HEK293 (cell line): ENCODE measurements at regions not wholly inside any gene's neighbourhood (a gene's known extent, or its start where the extent isn't known, plus 50 kb on each side); places are given as distances from the start of the nearest gene placed in this dataset.

Experiments used
- CTCF ChIA-PET: fragments of 350-600 bp; formaldehyde crosslinking; extraction: SDS; loops from one replicate; lab custom pipeline; 2021; ENCODE audit warnings: antibody characterized with exemption; lab: Yijun Ruan, JAX
- POLR2A ChIA-PET: fragments of 300-600 bp; formaldehyde crosslinking; extraction: SDS; loops from one replicate; lab custom pipeline; 2020; ENCODE audit warnings: antibody characterized with exemption, inconsistent platforms; lab: Yijun Ruan, JAX
- H3K27ac ChIP-seq: fragments of 200-500 bp; sonication (Bioruptor generic); 2 replicates; pipeline ENCODE4 v1.5.1; 2014; ENCODE audit warnings: low read depth, low read length, control low read depth, inconsistent platforms; ENCODE audit errors: extremely low read depth
- H3K36me3 ChIP-seq, 2 experiments: fragments of 200-500 bp in 1 of 2; sonication (Bioruptor generic) in 1 of 2; 1 replicate in 1 of 2; 2 replicates in 1 of 2; pipeline ENCODE4 v1.5.1; 2014 to 2017; ENCODE audit warnings: inconsistent platforms in 2 of 2, low read length in 2 of 2; ENCODE audit not compliant: control insufficient read depth in 2 of 2, insufficient read depth in 1 of 2
- H3K4me1 ChIP-seq: fragments of 200-500 bp; sonication (Bioruptor generic); 2 replicates; pipeline ENCODE4 v1.5.1; 2014; ENCODE audit warnings: mild to moderate bottlenecking, low read length, inconsistent platforms; ENCODE audit not compliant: control insufficient read depth, insufficient read depth
- H3K4me3 ChIP-seq: 2 replicates; pipeline ENCODE4 v1.5.1; 2011; ENCODE audit warnings: low read depth, mild to moderate bottlenecking, control low read depth, low read length, moderate library complexity
- H3K9me3 ChIP-seq: fragments of 200-500 bp; sonication (Bioruptor generic); 2 replicates; pipeline ENCODE4 v1.5.1; 2014; ENCODE audit warnings: low read depth, low read length, inconsistent platforms; ENCODE audit not compliant: control insufficient read depth, insufficient read depth
- BCL6B ChIP-seq: fragments of 450-650 bp; formaldehyde crosslinking; IDR thresholded peaks from 2 replicates; pipeline ENCODE4 v1.5.1; 2017; ENCODE audit warnings: missing biosample characterization, missing genetic modification characterization
- GLIS1 ChIP-seq: fragments of 450-650 bp; formaldehyde crosslinking; IDR thresholded peaks from 2 replicates; pipeline ENCODE4 v1.5.1; 2016; ENCODE audit warnings: missing biosample characterization, missing genetic modification characterization
- MZF1 ChIP-seq: fragments of 450-650 bp; formaldehyde crosslinking; IDR thresholded peaks from 2 replicates; pipeline ENCODE4 v1.5.1; 2017; ENCODE audit warnings: missing biosample characterization, missing genetic modification characterization, borderline replicate concordance
- PRDM10 ChIP-seq: fragments of 450-650 bp; formaldehyde crosslinking; IDR thresholded peaks from 2 replicates; pipeline ENCODE4 v1.5.1; 2016; ENCODE audit warnings: missing biosample characterization, missing genetic modification characterization
- SCRT1 ChIP-seq: fragments of 450-650 bp; formaldehyde crosslinking; IDR thresholded peaks from 2 replicates; pipeline ENCODE4 v1.5.1; 2016; ENCODE audit warnings: missing biosample characterization, missing genetic modification characterization, borderline replicate concordance
- SCRT2 ChIP-seq: fragments of 450-650 bp; formaldehyde crosslinking; IDR thresholded peaks from 2 replicates; pipeline ENCODE4 v1.5.1; 2016; ENCODE audit warnings: missing biosample characterization, missing genetic modification characterization
- YY2 ChIP-seq: fragments of 450-650 bp; formaldehyde crosslinking; IDR thresholded peaks from 2 replicates; pipeline ENCODE4 v1.5.1; 2016; ENCODE audit warnings: missing biosample characterization, missing genetic modification characterization
- ZBTB17 ChIP-seq: fragments of 450-650 bp; formaldehyde crosslinking; IDR thresholded peaks from 2 replicates; pipeline ENCODE4 v1.5.1; 2016; ENCODE audit warnings: missing biosample characterization, missing genetic modification characterization
- ZBTB8A ChIP-seq: fragments of 450-650 bp; formaldehyde crosslinking; IDR thresholded peaks from 2 replicates; pipeline ENCODE4 v1.5.1; 2016; ENCODE audit warnings: missing biosample characterization, missing genetic modification characterization
- ZFP3 ChIP-seq: fragments of 450-650 bp; formaldehyde crosslinking; IDR thresholded peaks from 2 replicates; pipeline ENCODE4 v1.5.1; 2016; ENCODE audit warnings: low read depth, missing biosample characterization, missing genetic modification characterization
- ZFP69B ChIP-seq: fragments of 450-650 bp; formaldehyde crosslinking; IDR thresholded peaks from 2 replicates; pipeline ENCODE4 v1.5.1; 2016; ENCODE audit warnings: missing biosample characterization, missing genetic modification characterization
- ZIC2 ChIP-seq: fragments of 450-650 bp; formaldehyde crosslinking; IDR thresholded peaks from 2 replicates; pipeline ENCODE4 v1.5.1; 2016; ENCODE audit warnings: missing biosample characterization, missing genetic modification characterization
- ZNF132 ChIP-seq: fragments of 450-650 bp; formaldehyde crosslinking; IDR thresholded peaks from 2 replicates; pipeline ENCODE4 v1.5.1; 2017; ENCODE audit warnings: missing biosample characterization, missing genetic modification characterization, borderline replicate concordance
- ZNF140 ChIP-seq: fragments of 450-650 bp; formaldehyde crosslinking; IDR thresholded peaks from 2 replicates; pipeline ENCODE4 v1.5.1; 2016; ENCODE audit warnings: missing biosample characterization, missing genetic modification characterization
- ZNF24 ChIP-seq: fragments of 450-650 bp; formaldehyde crosslinking; IDR thresholded peaks from 2 replicates; pipeline ENCODE4 v1.5.1; 2016; ENCODE audit warnings: missing biosample characterization, missing genetic modification characterization
- ZNF335 ChIP-seq: fragments of 450-650 bp; formaldehyde crosslinking; conservative IDR thresholded peaks from 2 replicates; pipeline ENCODE4 v1.5.1; 2016; ENCODE audit warnings: missing biosample characterization, missing genetic modification characterization
- ZNF366 ChIP-seq: fragments of 450-650 bp; formaldehyde crosslinking; conservative IDR thresholded peaks from 2 replicates; pipeline ENCODE4 v1.5.1; 2016; ENCODE audit warnings: missing biosample characterization, missing genetic modification characterization
- ZNF404 ChIP-seq: fragments of 450-650 bp; formaldehyde crosslinking; IDR thresholded peaks from 2 replicates; pipeline ENCODE4 v1.5.1; 2017; ENCODE audit warnings: missing biosample characterization, missing genetic modification characterization
- ZNF423 ChIP-seq: fragments of 450-650 bp; formaldehyde crosslinking; IDR thresholded peaks from 2 replicates; pipeline ENCODE4 v1.5.1; 2016; ENCODE audit warnings: missing biosample characterization, missing genetic modification characterization
- ZNF561 ChIP-seq: fragments of 450-650 bp; IDR thresholded peaks from 2 replicates; pipeline ENCODE4 v1.5.1; 2018; ENCODE audit warnings: missing biosample characterization, missing genetic modification characterization, borderline replicate concordance
- ZNF660 ChIP-seq: fragments of 450-650 bp; IDR thresholded peaks from 2 replicates; pipeline ENCODE4 v1.5.1; 2018; ENCODE audit warnings: missing biosample characterization, mild to moderate bottlenecking, missing genetic modification characterization
- TF ChIP-seq, protein P1 (sequence below): fragments of 450-650 bp; IDR thresholded peaks from 2 replicates; pipeline ENCODE4 v1.5.1; 2018; ENCODE audit warnings: missing biosample characterization, mild to moderate bottlenecking, missing genetic modification characterization
- TF ChIP-seq, protein P2 (sequence below): fragments of 450-650 bp; formaldehyde crosslinking; IDR thresholded peaks from 2 replicates; pipeline ENCODE4 v1.5.1; 2016; ENCODE audit warnings: missing biosample characterization, missing genetic modification characterization

DNA sequence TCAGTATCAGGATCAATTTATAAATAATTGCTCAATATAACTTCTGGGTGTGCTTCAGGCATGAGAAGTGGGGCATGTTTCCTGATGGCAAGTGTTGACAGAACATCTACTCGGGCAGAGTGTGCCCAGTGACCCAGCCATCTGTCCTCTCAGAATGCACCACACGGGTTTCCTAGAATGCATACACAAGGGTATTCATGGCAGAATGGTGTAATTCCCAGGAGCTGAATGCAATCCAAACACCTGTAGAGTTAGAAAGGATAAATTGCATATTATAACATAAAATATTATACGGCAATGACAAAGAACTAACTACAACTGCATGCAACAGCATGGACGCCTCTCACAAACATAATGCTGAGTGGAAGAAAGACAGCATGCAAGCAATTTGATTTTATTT, 391.9 kb downstream of the SIPA1L2 start:
- no peaks in the 10 kb centered on the region for H3K36me3 ChIP-seq
- H3K9me3 ChIP-seq = no peaks in the 10 kb centered on the region
- CTCF ChIA-PET = no interaction called here
- peaks cover 9% of the 10 kb centered on the region; the same call in 1 of the 2 replicates for H3K4me1 ChIP-seq
- H3K27ac ChIP-seq = no peak overlapping the region
- no peak for TF ChIP-seq ZFP3
- no peak for TF ChIP-seq ZFP69B
- TF ChIP-seq ZNF423 (tag by site-specific recombination) = no peak
- no peak for TF ChIP-seq ZNF140 (tag by site-specific recombination)
- TF ChIP-seq SCRT2 = peak; percentile 76
- TF ChIP-seq ZNF24 = no peak
- 0 out of 2 replicates have a peak, but pooled peaks have one; percentile 24 for TF ChIP-seq SCRT1
- TF ChIP-seq BCL6B (tag by site-specific recombination) = peak; percentile 52; the same call in 1 of the 2 replicates
- no peak for TF ChIP-seq ZNF366 (tag by site-specific recombination)
- no peak for TF ChIP-seq MZF1 (tag by site-specific recombination)
- H3K4me3 ChIP-seq = no peak overlapping the region
- POLR2A ChIA-PET = no interaction called here

- no peak overlapping the region for H3K4me3 ChIP-seq
- no peaks in the 10 kb centered on the region for H3K36me3 ChIP-seq
- no peaks in the 10 kb centered on the region for H3K9me3 ChIP-seq
- ChIA-PET CTCF (interaction anchor here (0.6 kb wide), 1 partner anchor 325 kb away, joined by 3 read pairs; no protein-coding TSS in a partner anchor), POLR2A (no interaction called here)
- TF ChIP-seq GLIS1 (tag by site-specific recombination) = peak; percentile 94
- TF ChIP-seq ZBTB8A (tag by site-specific recombination) = peak; percentile 52
- no peak for TF ChIP-seq PRDM10
- TF ChIP-seq YY2 = no peak
- TF ChIP-seq ZBTB17 = peak; percentile 42; the same call in 1 of the 2 replicates
- TF ChIP-seq ZNF335 (tag by site-specific recombination) = peak; percentile 52
- H3K27ac ChIP-seq = no peak overlapping the region
- H3K4me1 ChIP-seq = peaks cover 26% of the 10 kb centered on the region
These were observed 402.6 kb downstream of the SIPA1L2 start for GRCh38 chr1:232227306-232227705.

GRCh38 chr1:232226197-232226712, 403.7 kb downstream of the SIPA1L2 start:
- Histone ChIP-seq H3K4me3 (no peak overlapping the region), H3K36me3 (no peaks in the 10 kb centered on the region), H3K9me3 (no peaks in the 10 kb centered on the region), H3K27ac (peak overlapping the region; percentile 42), H3K4me1 (peaks cover 26% of the 10 kb centered on the region)
- POLR2A ChIA-PET = no interaction called here
- CTCF ChIA-PET = interaction anchor here (0.9 to 1.2 kb wide), 5 partner anchors 9 to 330 kb away, joined by 3 to 6 read pairs (median 4); no protein-coding TSS in a partner anchor
- TF ChIP-seq ZNF404 (no peak), ZIC2 (tag by site-specific recombination) (peak; percentile 32; the same call in 1 of the 2 replicates), ZNF423 (tag by site-specific recombination) (0 out of 2 replicates have a peak, but pooled peaks have one; percentile 5), ZBTB17 (peak; percentile 29; the same call in 1 of the 2 replicates), ZBTB8A (tag by site-specific recombination) (peak; percentile 25; the same call in 1 of the 2 replicates), ZNF561 (peak; percentile 36; the same call in 1 of the 2 replicates), ZNF660 (tag by site-specific recombination) (peak; percentile 55; the same call in 1 of the 2 replicates), ZNF132 (tag by site-specific recombination) (no peak), ZNF335 (tag by site-specific recombination) (peak; percentile 36)
- TF ChIP-seq, protein P1, sequence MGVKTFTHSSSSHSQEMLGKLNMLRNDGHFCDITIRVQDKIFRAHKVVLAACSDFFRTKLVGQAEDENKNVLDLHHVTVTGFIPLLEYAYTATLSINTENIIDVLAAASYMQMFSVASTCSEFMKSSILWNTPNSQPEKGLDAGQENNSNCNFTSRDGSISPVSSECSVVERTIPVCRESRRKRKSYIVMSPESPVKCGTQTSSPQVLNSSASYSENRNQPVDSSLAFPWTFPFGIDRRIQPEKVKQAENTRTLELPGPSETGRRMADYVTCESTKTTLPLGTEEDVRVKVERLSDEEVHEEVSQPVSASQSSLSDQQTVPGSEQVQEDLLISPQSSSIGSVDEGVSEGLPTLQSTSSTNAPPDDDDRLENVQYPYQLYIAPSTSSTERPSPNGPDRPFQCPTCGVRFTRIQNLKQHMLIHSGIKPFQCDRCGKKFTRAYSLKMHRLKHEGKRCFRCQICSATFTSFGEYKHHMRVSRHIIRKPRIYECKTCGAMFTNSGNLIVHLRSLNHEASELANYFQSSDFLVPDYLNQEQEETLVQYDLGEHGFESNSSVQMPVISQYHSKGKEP (tag by site-specific recombination) = peak; percentile 22; the same call in 1 of the 2 replicates
- TF ChIP-seq, protein P2, sequence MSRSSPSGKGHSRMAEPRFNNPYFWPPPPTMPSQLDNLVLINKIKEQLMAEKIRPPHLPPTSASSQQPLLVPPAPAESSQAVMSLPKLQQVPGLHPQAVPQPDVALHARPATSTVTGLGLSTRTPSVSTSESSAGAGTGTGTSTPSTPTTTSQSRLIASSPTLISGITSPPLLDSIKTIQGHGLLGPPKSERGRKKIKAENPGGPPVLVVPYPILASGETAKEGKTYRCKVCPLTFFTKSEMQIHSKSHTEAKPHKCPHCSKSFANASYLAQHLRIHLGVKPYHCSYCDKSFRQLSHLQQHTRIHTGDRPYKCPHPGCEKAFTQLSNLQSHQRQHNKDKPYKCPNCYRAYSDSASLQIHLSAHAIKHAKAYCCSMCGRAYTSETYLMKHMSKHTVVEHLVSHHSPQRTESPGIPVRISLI (tag by site-specific recombination) = peak; percentile 78; the same call in 1 of the 2 replicates
